ENCODE measurements at regions not wholly inside any gene's neighbourhood (a gene's known extent, or its start where the extent isn't known, plus 50 kb on each side); places are given as distances from the start of the nearest gene placed in this dataset.
"Not testable (repeated sequence)": the region's sequence is repeated elsewhere in the genome, so short reads cannot be mapped to it uniquely, and the experiment has no call there.

DNA sequence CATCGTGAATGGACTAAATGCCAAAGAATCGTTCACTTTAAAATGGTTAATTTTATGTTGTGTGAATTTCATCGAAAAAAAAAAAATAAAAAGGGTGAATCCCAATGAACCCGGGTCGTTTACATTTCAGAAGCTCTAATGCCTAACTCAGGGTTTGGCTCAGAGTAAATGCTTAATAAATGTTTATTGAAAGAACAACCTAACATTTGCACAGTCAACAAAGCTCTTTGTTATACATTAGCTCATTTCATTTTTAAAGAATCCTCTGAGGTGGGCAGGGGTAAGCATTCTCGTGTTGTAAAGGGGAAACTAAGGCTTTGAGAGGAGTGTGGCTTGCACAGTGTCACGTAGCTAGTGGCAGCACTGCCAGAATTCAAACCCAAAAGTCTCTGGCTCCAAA lies 109.5 kb downstream of the RPLP1 start:
- Histone ChIP-seq H3K4me3 (ENCODE audit: low read length) (no peak overlapping the region), H3K27me3 (ENCODE audit: insufficient read depth, low read length) (peaks cover 3% of the 10 kb centered on the region), H3K36me3 (ENCODE audit: insufficient read depth, low read length) (no peaks in the 10 kb centered on the region), H2AFZ (ENCODE audit: low read depth, low read length) (no peak overlapping the region), H3K9me3 (ENCODE audit: low read length) (no peaks in the 10 kb centered on the region), H3K4me1 (ENCODE audit: insufficient read depth, low read length) (no peaks in the 10 kb centered on the region)

DNA sequence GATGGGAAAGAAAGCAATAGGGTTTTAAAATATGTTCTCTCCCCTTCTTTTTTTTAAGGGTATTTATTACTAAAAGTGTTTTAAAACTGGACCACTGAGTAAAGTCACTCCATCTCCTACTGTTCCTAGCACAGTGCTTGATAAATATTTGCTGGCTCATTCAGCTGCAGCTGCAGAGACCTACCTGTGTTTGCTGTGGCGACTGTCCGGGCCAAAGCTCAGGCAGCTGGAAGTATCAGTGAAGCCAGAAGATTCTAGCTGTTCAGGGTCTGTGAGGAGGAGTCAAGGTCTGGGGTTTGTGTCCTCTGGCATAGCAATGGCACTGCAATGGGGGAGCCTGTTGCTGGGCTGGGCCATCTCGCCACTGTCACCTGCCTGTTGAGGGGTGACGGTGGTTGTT lies 109.9 kb downstream of the RPLP1 start:
- Histone ChIP-seq H3K4me3 (ENCODE audit: low read length) (no peak overlapping the region), H2AFZ (ENCODE audit: low read depth, low read length) (no peak overlapping the region), H3K4me1 (ENCODE audit: insufficient read depth, low read length) (no peaks in the 10 kb centered on the region), H3K36me3 (ENCODE audit: insufficient read depth, low read length) (no peaks in the 10 kb centered on the region), H3K27me3 (ENCODE audit: insufficient read depth, low read length) (peaks cover 3% of the 10 kb centered on the region), H3K9me3 (ENCODE audit: low read length) (no peaks in the 10 kb centered on the region)

DNA sequence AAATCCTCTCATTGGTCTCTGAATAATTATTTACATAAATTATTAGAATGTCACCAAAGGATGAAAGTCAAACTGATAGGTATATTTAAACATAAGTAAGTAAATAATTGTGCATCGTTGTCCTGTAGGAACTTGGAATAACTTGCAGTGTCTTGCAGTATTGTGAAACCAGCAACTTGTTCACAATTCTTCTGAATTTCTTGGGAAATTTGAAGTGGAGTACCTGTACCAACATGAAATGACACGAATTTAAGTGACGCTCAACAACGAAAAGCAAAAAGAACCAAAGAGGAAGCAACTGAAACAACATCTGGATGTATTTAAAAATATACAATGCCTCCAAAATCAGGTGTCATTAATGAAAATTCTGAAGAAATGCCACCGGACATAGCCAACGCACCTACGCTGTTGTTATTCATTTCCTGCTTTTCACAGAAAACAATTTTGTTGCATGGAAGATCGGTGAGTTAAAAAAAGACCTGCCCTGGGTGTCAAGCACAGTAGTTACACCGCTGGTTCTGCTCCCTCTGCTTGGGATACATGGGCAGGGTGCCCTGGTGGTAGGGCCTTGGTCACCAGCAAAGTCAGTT lies 112.5 kb downstream of the RPLP1 start:
- H3K36me3 ChIP-seq (ENCODE audit: insufficient read depth, low read length) = no peaks in the 10 kb centered on the region
- H3K9me3 ChIP-seq (ENCODE audit: low read length) = no peaks in the 10 kb centered on the region
- H3K4me1 ChIP-seq (ENCODE audit: insufficient read depth, low read length) = no peaks in the 10 kb centered on the region
- no peak overlapping the region for H2AFZ ChIP-seq (ENCODE audit: low read depth, low read length)
- H3K4me3 ChIP-seq (ENCODE audit: low read length) = no peak overlapping the region
- peaks cover 3% of the 10 kb centered on the region for H3K27me3 ChIP-seq (ENCODE audit: insufficient read depth, low read length)

DNA sequence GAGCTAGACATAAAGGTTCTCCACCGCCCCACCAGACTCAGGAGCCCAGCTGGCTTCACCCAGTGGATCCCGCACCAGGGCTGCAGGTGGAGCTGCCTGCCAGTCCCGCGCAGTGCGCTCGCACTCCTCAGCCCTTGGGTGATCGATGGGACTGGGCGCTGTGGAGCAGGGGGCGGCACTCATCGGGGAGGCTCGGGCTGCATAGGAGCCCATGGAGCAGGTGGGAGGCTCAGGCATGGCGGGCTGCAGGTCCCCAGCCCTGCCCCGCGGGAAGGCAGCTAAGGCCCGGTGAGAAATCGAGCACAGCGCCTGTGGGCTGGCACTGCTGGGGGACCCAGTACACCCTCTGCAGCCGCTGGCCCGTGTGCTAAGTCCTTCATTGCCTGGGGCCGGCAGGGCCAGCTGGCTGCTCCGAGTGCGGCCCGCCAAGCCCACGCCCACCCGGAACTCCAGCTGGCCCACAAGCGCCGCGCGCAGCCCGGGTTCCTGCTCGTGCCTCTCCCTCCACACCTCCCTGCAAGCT lies 114.7 kb downstream of the RPLP1 start:
- H3K4me1 ChIP-seq (ENCODE audit: insufficient read depth, low read length); H3K4me3 ChIP-seq (ENCODE audit: low read length); H3K36me3 ChIP-seq (ENCODE audit: insufficient read depth, low read length); H2AFZ ChIP-seq (ENCODE audit: low read depth, low read length); H3K9me3 ChIP-seq (ENCODE audit: low read length); H3K27me3 ChIP-seq (ENCODE audit: insufficient read depth, low read length): not testable (repeated sequence)

DNA sequence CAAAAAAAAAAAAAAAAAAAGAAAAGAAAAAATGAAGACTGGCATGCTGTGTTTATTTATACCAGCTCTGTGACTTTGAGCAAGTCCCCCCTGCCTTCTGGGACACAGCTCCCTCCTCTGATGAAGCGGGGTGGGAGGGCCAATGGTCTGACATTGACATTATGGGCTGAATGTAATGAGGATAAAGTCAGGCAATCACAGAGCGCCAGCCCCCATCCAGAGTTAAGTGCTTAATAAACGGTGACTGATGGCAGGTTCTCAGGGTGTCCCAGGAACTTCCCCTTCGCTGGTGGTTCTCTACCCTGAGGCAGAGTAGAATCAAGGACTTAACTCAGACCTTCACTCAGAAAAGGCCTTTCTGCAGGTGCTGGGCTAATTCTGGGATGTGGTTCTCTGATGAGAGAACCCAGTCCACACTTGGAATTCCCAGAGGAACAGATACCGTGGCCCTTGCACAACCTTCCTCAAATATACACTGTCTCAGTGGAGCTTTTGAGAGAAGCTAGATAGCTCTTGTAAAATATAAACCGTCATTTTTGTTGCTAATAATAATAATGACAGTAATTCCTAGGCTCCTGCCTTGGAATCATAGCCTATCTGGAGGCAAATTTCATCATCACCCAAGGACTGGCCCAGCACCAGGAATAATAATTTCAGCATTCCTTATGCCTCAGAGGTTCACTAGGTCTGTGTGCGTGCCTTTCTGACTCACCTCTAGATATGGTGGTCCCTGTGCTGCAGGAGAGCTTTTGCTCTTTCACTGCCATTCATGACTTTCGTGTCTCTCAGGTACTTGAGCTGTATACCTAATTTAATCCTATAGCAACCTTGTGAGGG lies 115.8 kb downstream of the RPLP1 start:
- Histone ChIP-seq H3K4me1 (ENCODE audit: insufficient read depth, low read length) (no peaks in the 10 kb centered on the region), H3K36me3 (ENCODE audit: insufficient read depth, low read length) (no peaks in the 10 kb centered on the region), H3K4me3 (ENCODE audit: low read length) (no peak overlapping the region), H2AFZ (ENCODE audit: low read depth, low read length) (no peak overlapping the region), H3K9me3 (ENCODE audit: low read length) (no peaks in the 10 kb centered on the region), H3K27me3 (ENCODE audit: insufficient read depth, low read length) (no peaks in the 10 kb centered on the region)

DNA sequence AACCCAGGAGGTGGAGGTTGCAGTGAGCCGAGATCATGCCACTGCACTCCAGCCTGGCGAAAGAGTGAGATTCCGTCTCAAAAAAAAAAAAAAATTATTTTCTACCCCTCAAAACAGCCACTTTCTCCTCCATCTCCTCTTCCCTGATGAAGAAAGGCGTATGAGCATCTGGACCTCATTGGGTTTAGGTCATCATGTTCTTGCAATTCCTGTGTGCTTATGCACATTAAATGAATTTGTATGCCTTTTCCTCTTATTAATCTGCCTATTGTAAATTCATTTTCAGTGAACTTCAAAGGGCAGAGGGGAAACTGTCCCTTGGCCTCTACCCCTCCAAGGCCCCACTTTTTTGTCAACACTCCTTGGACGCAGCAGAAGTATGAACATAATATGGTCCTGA lies 117.8 kb downstream of the RPLP1 start:
- Histone ChIP-seq H3K4me1 (ENCODE audit: insufficient read depth, low read length) (no peaks in the 10 kb centered on the region), H3K4me3 (ENCODE audit: low read length) (no peak overlapping the region), H2AFZ (ENCODE audit: low read depth, low read length) (no peak overlapping the region), H3K36me3 (ENCODE audit: insufficient read depth, low read length) (no peaks in the 10 kb centered on the region), H3K27me3 (ENCODE audit: insufficient read depth, low read length) (peaks cover 13% of the 10 kb centered on the region), H3K9me3 (ENCODE audit: low read length) (no peaks in the 10 kb centered on the region)

DNA sequence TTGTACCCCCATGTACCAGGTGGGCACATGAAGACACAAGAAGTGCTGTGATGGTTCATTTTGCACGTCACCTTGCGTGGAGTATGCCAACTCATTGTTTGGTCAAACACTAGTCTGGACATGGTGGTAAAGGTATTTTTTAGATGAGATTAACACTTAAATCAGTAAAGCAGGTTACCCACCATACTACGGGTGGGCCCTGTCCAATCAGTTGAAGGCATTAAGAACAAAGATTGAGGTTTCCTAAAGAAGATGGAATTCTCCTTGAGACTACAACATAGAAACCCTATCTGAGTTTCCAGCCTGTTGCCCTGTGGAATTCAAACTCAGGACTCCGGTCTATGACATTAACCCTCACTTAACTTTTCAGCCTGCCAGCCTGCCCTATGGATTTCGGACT lies 118.4 kb downstream of the RPLP1 start:
- Histone ChIP-seq H3K36me3 (ENCODE audit: insufficient read depth, low read length) (no peaks in the 10 kb centered on the region), H3K4me3 (ENCODE audit: low read length) (no peak overlapping the region), H2AFZ (ENCODE audit: low read depth, low read length) (no peak overlapping the region), H3K27me3 (ENCODE audit: insufficient read depth, low read length) (peaks cover 14% of the 10 kb centered on the region), H3K9me3 (ENCODE audit: low read length) (no peaks in the 10 kb centered on the region), H3K4me1 (ENCODE audit: insufficient read depth, low read length) (no peaks in the 10 kb centered on the region)

DNA sequence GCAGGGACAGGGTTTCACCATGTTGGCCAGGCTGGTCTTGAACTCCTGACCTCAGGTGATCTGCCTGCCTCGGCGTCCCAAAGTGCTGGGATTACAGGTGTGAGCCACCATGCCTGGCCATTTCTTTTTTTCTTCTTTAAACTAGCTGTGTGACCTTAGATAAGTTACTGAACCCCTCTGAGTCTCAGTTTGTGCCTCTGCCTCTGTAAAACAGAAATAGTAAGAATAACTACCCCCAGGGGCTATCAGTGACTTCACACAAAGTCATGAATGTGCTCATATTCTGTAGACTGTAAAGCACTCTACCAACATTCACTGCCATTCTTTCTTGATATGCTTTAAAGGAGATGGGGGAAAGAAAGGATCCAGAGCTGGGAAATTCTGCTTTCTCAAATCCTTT lies 120.7 kb downstream of the RPLP1 start:
- not testable (repeated sequence) for H3K36me3 ChIP-seq (ENCODE audit: insufficient read depth, low read length); H2AFZ ChIP-seq (ENCODE audit: low read depth, low read length); H3K4me3 ChIP-seq (ENCODE audit: low read length); H3K4me1 ChIP-seq (ENCODE audit: insufficient read depth, low read length); H3K9me3 ChIP-seq (ENCODE audit: low read length)
- H3K27me3 ChIP-seq (ENCODE audit: insufficient read depth, low read length) = peaks cover 14% of the 10 kb centered on the region

DNA sequence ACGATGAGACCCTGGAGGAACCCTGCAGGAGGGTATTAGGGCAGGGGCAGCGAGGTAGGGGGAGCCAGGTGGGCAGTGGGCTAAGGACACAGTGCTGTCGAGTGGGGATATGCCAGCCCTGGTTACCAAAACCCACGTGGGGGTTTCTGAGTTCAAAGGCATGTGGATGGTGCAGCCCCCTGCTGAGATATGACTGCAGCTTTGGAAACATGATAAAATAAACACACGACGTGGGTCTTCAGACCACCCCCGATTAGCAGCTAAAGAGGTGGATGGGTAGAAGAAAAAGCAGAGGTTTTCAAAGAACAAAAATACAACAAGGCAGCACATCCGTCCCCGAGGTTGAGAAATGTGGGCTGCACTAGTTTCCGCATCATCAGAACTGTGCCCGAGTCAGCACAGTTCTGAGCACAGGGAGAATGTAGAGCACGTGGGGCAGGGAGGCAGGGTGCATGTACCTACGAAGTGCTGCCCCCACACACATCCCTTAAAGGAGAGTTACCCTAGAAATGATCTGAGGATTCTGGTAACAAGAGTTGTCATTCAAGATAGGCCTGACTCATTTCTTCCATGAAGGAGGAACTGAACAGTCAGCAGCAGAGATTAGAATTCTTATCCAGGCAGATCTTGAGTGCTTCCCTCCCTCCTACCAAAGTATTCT lies 121.3 kb downstream of the RPLP1 start:
- peaks cover 14% of the 10 kb centered on the region for H3K27me3 ChIP-seq (ENCODE audit: insufficient read depth, low read length)
- H2AFZ ChIP-seq (ENCODE audit: low read depth, low read length) = no peak overlapping the region
- H3K4me1 ChIP-seq (ENCODE audit: insufficient read depth, low read length) = no peaks in the 10 kb centered on the region
- H3K4me3 ChIP-seq (ENCODE audit: low read length) = no peak overlapping the region
- H3K9me3 ChIP-seq (ENCODE audit: low read length) = no peaks in the 10 kb centered on the region
- H3K36me3 ChIP-seq (ENCODE audit: insufficient read depth, low read length) = no peaks in the 10 kb centered on the region

DNA sequence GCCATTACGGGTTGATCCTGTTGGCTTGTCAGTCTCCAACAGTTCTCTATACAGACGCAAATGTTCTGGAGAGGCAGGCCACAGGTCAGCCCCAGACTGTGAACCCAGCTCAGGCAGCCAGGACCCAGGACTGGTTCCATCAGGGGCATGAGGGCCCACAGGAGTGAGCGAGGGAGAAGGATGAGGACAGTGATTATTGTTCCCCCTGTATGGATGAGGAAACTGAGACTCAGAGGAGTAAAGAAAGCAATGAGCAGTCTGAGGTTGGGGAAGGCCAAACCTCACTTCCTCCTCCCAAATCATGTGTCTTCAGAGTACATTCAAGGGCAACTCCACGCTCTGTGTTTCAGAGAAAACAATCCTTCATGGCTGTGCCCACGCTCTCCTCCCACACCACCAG lies 121.9 kb downstream of the RPLP1 start:
- Histone ChIP-seq H3K36me3 (ENCODE audit: insufficient read depth, low read length) (no peaks in the 10 kb centered on the region), H3K27me3 (ENCODE audit: insufficient read depth, low read length) (peaks cover 14% of the 10 kb centered on the region), H3K4me1 (ENCODE audit: insufficient read depth, low read length) (peaks cover 3% of the 10 kb centered on the region), H3K4me3 (ENCODE audit: low read length) (no peak overlapping the region), H3K9me3 (ENCODE audit: low read length) (no peaks in the 10 kb centered on the region), H2AFZ (ENCODE audit: low read depth, low read length) (no peak overlapping the region)

DNA sequence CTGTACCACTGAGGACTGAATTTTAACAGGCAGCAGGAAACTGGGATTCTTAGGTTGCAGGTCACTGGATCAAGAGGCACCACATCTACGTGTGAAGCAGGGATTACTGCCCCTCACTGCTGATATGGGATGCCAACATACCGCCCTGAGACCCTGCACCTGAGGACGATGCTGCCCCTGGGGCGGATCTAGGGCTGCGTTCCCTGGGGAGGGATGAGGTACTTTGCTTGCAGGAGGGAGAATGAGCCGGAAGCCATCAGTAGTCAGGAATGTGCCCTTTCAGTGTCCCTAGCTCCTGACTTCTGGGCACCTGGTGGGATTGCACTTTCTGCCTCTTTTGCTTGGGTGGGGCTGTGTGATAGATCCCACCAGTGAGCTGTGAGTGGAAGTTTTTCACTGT lies 122.8 kb downstream of the RPLP1 start:
- Histone ChIP-seq H3K4me3 (ENCODE audit: low read length) (no peak overlapping the region), H2AFZ (ENCODE audit: low read depth, low read length) (no peak overlapping the region), H3K9me3 (ENCODE audit: low read length) (no peaks in the 10 kb centered on the region), H3K36me3 (ENCODE audit: insufficient read depth, low read length) (no peaks in the 10 kb centered on the region), H3K27me3 (ENCODE audit: insufficient read depth, low read length) (peaks cover 14% of the 10 kb centered on the region), H3K4me1 (ENCODE audit: insufficient read depth, low read length) (peaks cover 12% of the 10 kb centered on the region)

DNA sequence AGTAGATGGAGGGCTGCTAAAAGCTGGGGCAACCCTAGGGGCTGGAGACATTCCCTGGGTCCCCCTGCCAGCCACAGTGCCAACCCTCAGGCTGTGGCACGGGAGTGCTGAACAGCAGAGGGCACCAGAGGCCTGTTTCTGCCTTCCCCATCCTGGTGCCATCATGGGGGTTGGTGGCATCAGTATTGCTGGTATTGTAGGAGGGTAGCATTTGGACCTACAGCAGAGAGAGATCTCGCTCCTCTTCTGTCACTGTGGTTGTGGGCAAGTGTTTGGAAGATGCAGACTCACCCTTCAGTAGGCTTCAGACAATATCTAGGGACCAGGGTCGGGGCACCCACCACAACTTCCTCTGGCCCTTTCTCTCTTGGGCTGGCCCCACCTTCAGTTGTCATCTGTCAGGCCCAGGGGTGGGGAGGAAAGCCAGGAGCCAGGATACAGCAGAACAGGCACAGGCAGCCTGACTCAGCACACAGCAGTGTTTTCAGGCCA lies 123.5 kb downstream of the RPLP1 start:
- H3K27me3 ChIP-seq (ENCODE audit: insufficient read depth, low read length) = peaks cover 14% of the 10 kb centered on the region
- no peaks in the 10 kb centered on the region for H3K9me3 ChIP-seq (ENCODE audit: low read length)
- H3K4me1 ChIP-seq (ENCODE audit: insufficient read depth, low read length) = peaks cover 12% of the 10 kb centered on the region
- H3K4me3 ChIP-seq (ENCODE audit: low read length) = no peak overlapping the region
- no peaks in the 10 kb centered on the region for H3K36me3 ChIP-seq (ENCODE audit: insufficient read depth, low read length)
- H2AFZ ChIP-seq (ENCODE audit: low read depth, low read length) = no peak overlapping the region

DNA sequence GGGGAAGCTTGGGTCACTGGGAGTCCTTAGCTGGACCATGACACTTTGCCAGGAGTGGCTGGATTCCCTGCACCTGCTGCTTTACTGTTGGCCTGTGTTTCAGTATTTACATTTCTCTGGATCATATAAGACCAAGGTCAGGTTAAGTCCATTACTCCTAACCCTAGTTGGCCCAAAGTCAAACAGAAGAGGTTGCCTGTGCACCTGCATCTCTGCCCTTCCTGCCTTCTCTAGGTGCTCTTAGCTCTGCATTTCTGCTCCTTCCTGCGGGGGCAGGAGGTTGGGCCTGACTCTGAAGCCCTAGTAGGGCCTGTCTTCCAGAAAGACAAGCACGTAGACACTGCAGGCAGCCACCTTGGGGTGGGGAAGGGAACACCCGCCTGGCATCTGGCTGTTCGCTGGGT lies 124.3 kb downstream of the RPLP1 start:
- H2AFZ ChIP-seq (ENCODE audit: low read depth, low read length) = no peak overlapping the region
- peaks cover 16% of the 10 kb centered on the region for H3K27me3 ChIP-seq (ENCODE audit: insufficient read depth, low read length)
- H3K36me3 ChIP-seq (ENCODE audit: insufficient read depth, low read length) = no peaks in the 10 kb centered on the region
- no peak overlapping the region for H3K4me3 ChIP-seq (ENCODE audit: low read length)
- no peaks in the 10 kb centered on the region for H3K9me3 ChIP-seq (ENCODE audit: low read length)
- H3K4me1 ChIP-seq (ENCODE audit: insufficient read depth, low read length) = peaks cover 12% of the 10 kb centered on the region

Measured in neuron (in vitro differentiated cells).